ENCODE measurements at regions not wholly inside any gene's neighbourhood (a gene's known extent, or its start where the extent isn't known, plus 50 kb on each side); places are given as distances from the start of the nearest gene placed in this dataset.

GRCh38 chr4:45120163-45120562 is 393.8 kb upstream of the GNPDA2 start:
- Histone ChIP-seq H3K27ac (ENCODE audit: control insufficient read depth, insufficient read depth) (no peak overlapping the region), H3K79me2 (ENCODE audit: control insufficient read depth, insufficient read depth, low read length) (no peaks in the 10 kb centered on the region), H3K4me2 (ENCODE audit: control insufficient read depth, insufficient read depth) (no peak overlapping the region), H3K36me3 (ENCODE audit: control insufficient read depth in 2 of 2, insufficient read depth in 2 of 2, low read length in 1 of 2) (no peaks in the 10 kb centered on the region), H4K20me1 (ENCODE audit: control insufficient read depth, insufficient read depth) (no peaks in the 10 kb centered on the region), H3K27me3 (replicated peaks in 1 of 2; ENCODE audit: control insufficient read depth in 2 of 2, insufficient read depth in 2 of 2, low read length in 1 of 2) (no peaks in the 10 kb centered on the region), H3K9me3 (replicated peaks; ENCODE audit: control insufficient read depth, insufficient read depth, low read length) (no peaks in the 10 kb centered on the region), H3K4me3 (no peak overlapping the region), H2AFZ (ENCODE audit: control insufficient read depth, low read depth, low read length) (no peak overlapping the region), H3K4me1 (ENCODE audit: control insufficient read depth, insufficient read depth, low read length) (no peaks in the 10 kb centered on the region), H3K9ac (ENCODE audit: control insufficient read depth, insufficient read depth, low read length) (no peak overlapping the region)
- in situ Hi-C loops (cut with MboI) (no loop called here), intact Hi-C loops (cut with micrococcal nuclease; ENCODE audit: unreplicated experiment) (no loop called here)
- BruUV-seq (replicated peaks) = no TSS peak
- ChIA-PET SMC1A (ENCODE audit: uncharacterized antibody, unreplicated experiment) (no interaction called here), POLR2A (no interaction called here), RAD21 (ENCODE audit: unreplicated experiment) (interaction anchor here (1.6 kb wide), 1 partner anchor 116 kb away, joined by 5 read pairs; no protein-coding TSS in a partner anchor), CTCF (no interaction called here)
- ATAC-seq (peak; percentile 88), FAIRE-seq (no peak), DNase-seq (ENCODE audit: low read depth, low spot score) (no peak)
- WGBS (ENCODE audit: insufficient coverage, insufficient replicate concordance, low lambda C conversion rate, missing lambda C conversion rate) = 15% methylated on average over 3 of the region's 3 CpGs
- TF ChIP-seq NFIC (IDR thresholded peaks at IDR 0.05; ENCODE audit: low read depth, low read length) (0 out of 2 replicates have a peak, but pooled peaks have one; percentile 29), TBL1XR1 (IDR thresholded peaks at IDR 0.05; ENCODE audit: low read depth, low read length) (no peak), USF2 (IDR thresholded peaks at IDR 0.05; ENCODE audit: borderline replicate concordance, low read depth, low read length) (no peak), FOS (IDR thresholded peaks at IDR 0.05; ENCODE audit: borderline replicate concordance, extremely low read depth, insufficient read length) (no peak), MEF2A (IDR thresholded peaks at IDR 0.05; ENCODE audit: insufficient read depth, low read depth, low read length) (peak; percentile 71), BRCA1 (IDR thresholded peaks at IDR 0.05; ENCODE audit: low read depth, low read length) (no peak), IRF4 (IDR thresholded peaks at IDR 0.05; ENCODE audit: low read depth, low read length) (no peak), BMI1 (IDR thresholded peaks at IDR 0.05; ENCODE audit: borderline replicate concordance) (no peak), JUNB (IDR thresholded peaks at IDR 0.05) (0 out of 2 replicates have a peak, but pooled peaks have one; percentile 32), ATF2 (IDR thresholded peaks at IDR 0.05; ENCODE audit: low read length) (peak; percentile 39; the same call in 1 of the 2 replicates)

All from GM12878 (cell line).